ENCODE measurements at regions not wholly inside any gene's neighbourhood (a gene's known extent, or its start where the extent isn't known, plus 50 kb on each side); places are given as distances from the start of the nearest gene placed in this dataset.

- no peak for DNase-seq
These were observed 520.0 kb downstream of the TXNL1 start for GRCh38 chr18:56118422-56118821.

DNA sequence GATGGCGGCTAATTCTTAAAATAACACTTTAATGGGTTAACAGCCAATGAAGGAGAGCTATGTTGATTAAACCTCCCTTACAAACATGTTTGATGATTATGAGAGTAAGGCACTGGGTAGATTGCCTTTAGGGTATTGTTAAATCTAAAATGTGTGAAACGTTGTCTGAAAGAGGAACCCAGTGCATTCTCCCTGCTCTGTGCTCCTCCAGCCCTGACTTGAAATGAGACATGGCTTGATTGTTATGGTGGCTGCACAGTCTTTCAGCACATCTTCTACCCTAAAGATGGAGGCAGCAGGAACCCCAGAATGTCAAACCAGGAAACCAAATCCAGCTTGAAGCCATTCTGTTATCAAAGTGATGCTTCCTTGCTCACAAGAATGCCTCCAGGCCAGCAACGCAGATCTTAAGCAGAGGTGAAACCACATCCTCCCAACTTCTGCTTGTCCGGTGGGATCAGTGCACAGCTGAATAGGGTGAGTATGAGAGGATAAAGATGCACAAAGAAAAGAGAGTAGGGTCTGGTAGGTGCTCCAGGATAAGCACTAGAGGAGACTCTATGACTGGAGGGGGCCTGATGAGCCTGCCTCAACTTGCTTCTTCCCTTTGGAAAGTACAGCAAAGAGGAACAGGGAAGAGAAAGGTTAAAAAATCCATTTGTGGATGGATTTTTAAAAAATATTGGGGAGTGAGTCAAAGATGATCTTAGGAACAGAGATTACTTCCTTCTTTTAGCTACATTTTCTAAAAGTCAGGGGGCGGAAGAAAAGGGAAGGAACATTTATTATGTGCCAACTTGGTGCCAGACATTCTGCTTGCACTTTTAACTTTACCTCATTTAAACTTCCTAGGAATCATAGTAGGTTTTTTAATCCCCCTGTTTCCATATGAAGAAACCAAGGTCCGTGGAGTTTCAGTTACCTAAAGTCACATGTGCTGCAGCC is 523.0 kb downstream of the TXNL1 start:
- DNase-seq: no peak

GRCh38 chr18:56112984-56113383 is 525.0 kb upstream of the TCF4 start:
- no peak for DNase-seq

DNA sequence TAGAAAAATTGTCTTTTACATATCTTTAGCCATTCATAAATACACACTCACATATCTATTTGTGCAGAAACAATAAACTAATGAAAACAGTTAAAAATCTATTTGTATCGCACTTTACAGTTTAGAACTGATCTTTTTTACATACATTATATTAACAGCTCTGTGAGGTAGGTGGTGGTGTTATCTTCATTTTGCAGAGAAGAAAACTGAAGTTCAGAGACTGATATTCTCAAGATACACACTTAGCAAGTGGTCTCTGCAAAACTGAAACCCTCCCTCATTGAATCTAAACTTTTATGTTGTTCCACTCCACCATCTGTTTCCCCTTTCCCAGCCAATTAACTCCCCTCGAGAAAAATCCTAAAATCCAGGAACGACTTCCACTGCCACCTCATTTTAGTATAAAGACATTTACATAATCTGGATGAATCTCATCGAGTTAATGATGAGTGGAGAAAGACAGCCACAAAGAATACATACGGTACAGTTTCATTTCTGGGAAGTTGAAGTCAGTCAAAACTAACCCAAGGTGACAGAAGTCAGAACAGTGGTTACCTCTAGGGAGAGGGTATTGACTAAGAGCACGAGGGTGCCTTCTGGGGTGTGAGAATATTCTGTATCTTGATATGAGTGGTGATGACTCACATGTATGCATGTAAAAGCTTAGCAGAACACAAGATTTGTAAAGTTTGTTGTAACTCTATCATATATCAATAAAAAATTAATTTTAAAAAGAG is 524.2 kb upstream of the TCF4 start:
- no peak for DNase-seq

DNA sequence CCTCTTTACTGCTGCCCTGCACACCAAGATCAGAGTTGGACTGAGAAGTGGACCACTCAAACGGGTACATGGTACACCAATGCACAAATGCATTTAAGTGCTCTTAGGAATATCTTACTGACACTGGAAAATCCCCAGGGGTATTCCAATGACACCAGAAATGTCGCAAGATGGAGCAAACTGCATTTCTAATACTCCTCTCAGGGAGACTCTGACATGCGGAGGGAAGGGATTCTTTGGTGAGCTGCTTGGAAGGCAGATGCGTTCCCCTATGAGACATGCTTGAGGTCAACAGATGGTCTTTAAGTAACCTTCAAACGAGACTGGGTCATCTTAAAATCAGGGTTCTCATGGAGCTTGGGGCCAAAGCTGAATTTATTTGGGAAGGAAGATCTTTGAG is 521.8 kb upstream of the TCF4 start:
- no peak for DNase-seq

DNA sequence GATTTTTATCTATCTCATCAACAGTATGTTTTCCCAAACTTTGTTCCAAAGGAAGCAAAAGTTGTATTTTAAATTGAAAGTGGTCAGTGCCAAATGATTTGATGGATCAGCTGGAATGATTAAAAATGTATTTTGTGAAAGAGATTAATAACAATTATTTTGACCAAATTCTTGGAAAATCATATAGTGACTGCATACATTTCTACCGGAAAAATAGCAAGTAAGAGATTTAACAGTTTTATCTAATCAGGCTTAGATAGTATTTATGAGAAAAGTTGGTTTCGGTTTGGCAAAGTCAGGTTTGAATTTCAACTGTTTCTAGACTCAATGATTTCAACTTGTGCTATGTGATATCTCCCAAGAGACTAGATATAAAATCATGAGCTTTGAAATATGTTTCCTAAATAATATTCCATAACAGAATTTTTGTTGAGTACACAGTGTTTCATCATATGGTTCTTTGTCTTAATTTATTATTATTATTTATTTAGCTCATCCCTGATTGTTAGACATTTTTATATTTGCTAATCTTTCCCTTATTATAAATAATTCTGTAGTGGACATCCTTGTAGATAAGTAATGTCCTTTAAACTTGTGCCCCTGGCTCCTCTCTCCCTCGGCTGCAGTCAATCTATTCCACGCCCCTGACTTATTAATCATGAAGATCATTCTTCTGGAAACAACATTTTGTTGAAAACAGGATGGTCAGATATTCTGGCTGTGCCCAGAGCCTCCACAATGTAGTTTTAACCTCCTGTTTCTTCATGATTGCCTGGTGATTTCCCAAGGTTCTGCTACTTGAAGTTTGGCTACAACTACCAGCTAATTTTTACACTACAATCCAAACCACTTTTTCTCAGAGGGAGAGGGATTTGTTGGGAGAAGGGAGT is 520.7 kb upstream of the TCF4 start:
- no peak for DNase-seq

DNA sequence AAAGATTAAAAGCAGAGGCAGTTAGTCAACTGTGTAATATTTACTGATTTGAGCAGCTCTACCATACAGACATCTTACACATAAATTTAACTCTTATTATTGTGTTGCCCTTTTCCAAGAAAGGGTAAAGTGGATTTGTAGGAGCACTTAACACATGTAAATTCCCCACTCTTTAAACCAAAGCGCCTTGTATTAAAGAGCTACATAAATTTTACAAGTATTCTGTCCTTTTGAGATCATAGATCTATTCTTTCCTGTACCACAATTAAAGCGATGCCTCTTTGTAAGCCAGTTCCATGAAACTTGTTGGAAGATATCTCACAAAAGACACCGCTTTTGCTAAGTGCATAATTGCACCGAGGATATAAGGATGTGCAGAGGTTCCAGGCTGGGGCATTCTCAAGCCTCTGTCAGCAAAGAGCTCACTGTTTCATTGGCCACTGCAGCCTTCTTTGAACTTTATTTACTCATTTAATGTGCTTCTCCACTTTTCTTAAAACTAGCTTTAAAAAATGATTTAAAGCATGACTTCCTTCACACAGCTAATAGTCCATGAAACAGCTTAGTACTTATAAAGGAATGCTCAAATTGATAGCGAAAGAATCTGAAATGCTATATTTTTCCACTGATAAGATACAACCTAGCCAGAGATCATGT is 520.0 kb upstream of the TCF4 start:
- DNase-seq: no peak

DNA sequence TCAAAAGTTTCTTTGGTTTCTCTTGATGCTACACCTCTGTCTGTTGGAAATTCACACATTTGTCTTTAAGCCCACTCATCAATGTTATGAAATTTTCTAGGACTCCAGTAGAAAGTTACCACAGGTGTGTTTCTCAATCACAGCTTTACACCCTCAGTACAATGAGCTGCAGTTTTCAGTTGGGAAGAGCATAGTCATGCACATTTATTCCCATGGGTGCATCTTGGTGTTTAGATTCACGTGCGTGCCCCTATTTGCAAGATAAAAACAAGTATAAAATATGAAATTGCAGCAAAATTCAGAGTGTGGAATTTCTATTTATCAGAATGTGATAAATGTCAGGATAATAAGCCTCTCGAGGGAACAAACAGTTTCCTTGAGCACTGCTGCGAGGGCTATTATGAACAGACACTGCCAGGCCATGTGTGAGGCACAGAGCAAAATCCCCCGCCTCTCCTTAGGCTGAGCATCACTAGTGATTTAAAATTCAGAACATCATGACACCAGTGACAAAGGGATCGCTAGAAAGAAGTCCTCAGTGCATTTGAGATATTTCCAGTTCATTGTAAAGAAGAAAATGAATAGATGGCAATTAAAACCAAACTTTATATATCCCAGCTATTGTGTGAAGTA is 512.2 kb upstream of the TCF4 start:
- DNase-seq: no peak

DNA sequence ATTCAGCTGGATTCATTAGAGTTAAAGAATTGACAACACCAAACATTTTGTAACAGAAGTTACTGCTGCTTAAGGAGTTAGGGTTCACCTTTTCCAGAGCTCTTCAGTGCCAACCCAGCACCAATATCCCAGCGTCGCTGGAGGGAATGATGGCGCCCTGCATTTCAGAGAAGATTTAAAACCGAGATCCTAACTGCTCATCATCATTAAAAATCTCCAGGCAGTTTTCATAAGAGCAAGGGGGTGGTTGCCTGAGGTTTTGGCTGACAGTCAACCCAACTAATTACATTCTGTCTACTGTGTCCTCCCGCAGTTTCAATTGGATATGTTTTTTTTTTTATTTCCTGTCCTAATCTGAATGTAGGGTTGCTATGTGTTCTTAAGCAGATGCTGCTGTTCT is 509.6 kb upstream of the TCF4 start:
- DNase-seq: no peak

GRCh38 chr18:56096861-56097260 is 508.9 kb upstream of the TCF4 start:
- DNase-seq: no peak

GRCh38 chr18:56089612-56090258 is 501.7 kb upstream of the TCF4 start:
- no peak for DNase-seq

- DNase-seq: no peak
These were observed 498.8 kb upstream of the TCF4 start for GRCh38 chr18:56086786-56087185.

DNA sequence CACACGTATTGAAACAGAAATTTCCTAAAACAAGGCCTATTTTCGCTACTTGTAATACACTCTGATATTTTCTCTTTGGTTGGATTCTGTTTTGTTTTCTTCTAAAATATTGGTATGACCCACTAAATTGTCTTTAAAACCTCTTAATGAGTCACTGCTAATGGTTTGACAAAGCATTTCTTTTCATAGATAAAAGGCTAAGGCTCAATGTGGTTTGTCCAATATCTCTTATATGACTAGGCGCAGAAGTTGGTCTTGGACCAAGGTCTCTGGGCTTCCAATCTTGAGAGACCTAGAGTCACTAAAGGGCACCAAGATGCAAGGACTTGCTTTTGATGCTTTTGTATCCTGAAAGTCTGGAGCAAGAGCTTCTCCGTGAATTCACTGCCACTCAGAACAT is 498.2 kb upstream of the TCF4 start:
- DNase-seq: no peak

DNA sequence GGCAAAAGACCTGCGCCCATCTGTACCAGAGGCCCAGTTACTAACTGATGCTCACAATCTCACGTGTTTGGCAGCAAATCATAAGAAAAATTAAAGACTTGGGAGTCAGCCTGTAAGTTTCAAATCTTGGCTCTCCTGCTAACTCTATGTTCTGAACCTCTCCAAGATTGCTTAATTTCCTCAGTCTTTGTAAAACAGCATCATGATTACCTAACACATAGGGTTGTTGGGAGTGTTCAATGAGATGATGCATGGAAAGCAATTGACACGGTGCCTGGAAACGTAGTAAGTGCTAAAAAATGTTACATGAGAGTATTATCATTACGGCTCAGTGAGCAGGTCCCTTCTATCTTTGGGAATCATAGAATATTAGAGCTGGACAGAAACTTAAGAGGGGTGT is 497.6 kb upstream of the TCF4 start:
- no peak for DNase-seq

- DNase-seq: no peak
These were observed 495.7 kb upstream of the TCF4 start for GRCh38 chr18:56083523-56084287.

DNA sequence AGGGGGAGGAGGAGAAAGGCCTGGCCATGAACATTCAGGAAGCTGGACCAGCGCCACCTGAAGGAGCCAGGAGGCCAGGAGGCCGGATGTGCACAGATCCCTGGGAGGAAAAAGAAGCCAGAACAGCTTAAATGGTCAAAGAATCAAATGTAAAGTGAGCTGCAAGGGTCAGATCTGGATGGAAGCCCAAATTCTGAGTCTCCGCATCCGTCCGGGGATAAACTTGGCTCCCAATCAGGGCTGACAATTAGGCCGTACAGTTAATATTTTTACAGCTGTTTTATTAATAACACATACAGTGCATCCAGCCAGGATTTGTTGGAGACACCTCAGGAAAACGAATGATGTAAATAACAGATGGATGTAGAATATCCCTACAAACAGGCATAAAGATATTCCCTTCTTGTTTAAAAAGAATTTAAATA is 495.1 kb upstream of the TCF4 start:
- DNase-seq: no peak

GRCh38 chr18:56076723-56077122 is 488.7 kb upstream of the TCF4 start:
- no peak for DNase-seq

- no peak for DNase-seq
These were observed 480.7 kb upstream of the TCF4 start for GRCh38 chr18:56068701-56069100.

- DNase-seq: no peak
These were observed 480.1 kb upstream of the TCF4 start for GRCh38 chr18:56067969-56068671.
